GM18519 (cell line): ENCODE measurements at regions not wholly inside any gene's neighbourhood (a gene's known extent, or its start where the extent isn't known, plus 50 kb on each side); places are given as distances from the start of the nearest gene placed in this dataset.

Source experiments
- ATAC-seq: cut with Tn5 transposase; IDR thresholded peaks from one replicate; pipeline ENCODE4 v1.9.1; 2021; ENCODE audit warnings: mild to moderate bottlenecking, moderate library complexity; ENCODE audit not compliant: unreplicated experiment, low FRiP score

GRCh38 chr3:42013691-42014457 is 52.0 kb upstream of the ULK4 start:
- peak; percentile 0 for ATAC-seq

GRCh38 chr3:42012935-42013690 is 51.2 kb upstream of the ULK4 start:
- ATAC-seq, result peak; percentile 67

GRCh38 chr3:42012383-42012934 is 50.6 kb upstream of the ULK4 start:
- ATAC-seq, result peak; percentile 25
